ENCODE measurements at regions not wholly inside any gene's neighbourhood (a gene's known extent, or its start where the extent isn't known, plus 50 kb on each side); places are given as distances from the start of the nearest gene placed in this dataset.
"Not testable (repeated sequence)": the region's sequence is repeated elsewhere in the genome, so short reads cannot be mapped to it uniquely, and the experiment has no call there.

DNA sequence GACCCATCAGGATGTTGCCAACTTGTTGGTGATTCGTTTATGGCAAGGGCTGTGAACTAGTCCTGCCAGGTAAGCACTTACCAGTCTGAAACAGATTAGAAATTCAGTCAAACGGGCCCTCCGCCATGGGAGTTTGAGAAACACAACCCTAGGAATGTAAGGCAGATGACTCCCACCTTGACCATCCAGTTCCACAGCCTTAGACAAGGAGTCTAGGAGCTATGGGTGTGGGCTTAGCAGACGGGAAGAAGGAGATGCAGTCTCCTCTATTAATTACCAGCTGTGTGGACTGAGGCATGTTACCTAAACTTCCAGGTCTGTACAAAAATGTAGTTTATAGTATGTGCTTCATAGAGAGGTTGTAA lies 319.4 kb upstream of the NCKAP5 start:
- DNase-seq: no peak

DNA sequence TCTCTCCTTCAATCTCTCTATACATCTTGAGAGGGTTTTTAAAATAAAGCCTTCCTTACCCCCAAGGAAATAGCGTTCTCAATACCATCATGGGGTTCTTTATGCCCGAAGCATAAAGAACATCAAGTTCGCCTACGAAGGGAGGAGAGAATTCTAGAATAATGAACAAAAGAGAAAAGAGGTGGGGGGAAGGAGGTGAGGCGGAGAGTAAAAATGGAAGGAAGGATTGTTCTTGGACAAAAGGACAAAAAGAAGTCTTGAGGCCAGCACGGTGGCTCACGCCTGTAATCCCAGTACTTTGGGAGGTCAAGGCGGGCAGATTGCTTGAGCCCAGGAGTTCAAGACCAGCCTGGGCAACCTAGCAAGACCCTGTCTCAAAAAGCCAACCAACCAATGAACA lies 319.8 kb upstream of the NCKAP5 start:
- DNase-seq: no peak

- no peak for DNase-seq
Observed at GRCh38 chr2:133888621-133889219, 320.5 kb upstream of the NCKAP5 start.

DNA sequence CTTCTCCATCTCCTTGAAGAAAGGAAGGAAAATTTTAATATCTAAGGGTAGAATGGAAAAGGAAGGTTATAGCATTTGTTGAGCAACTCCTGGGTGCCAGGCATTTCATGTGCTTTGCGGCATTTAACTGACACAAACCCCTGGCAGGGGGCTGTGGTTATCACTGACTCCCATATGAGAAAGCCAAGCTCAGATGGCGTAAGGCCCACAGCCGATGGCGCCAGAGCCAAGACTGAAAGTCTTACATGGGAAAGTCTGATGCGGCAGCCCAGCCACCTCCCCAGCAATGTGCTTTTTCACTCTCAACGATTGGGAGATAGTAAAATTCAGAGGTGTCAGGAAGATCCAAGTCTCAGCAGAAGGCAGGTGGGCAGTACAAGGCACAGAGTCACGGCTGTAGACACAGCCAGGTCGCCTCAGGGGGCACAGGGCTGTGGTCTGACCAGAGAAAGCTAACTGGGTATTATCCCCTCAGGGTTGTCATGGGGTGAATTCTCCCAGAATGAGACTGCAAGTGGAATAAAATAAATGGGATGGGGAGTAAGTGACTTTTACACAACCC lies 324.2 kb upstream of the NCKAP5 start:
- DNase-seq: no peak

- no peak for DNase-seq
Observed at GRCh38 chr2:133894429-133894828, 326.2 kb upstream of the NCKAP5 start.

- DNase-seq: not testable (repeated sequence)
Observed at GRCh38 chr2:133897838-133898237, 329.6 kb upstream of the NCKAP5 start.

GRCh38 chr2:133900909-133901308 lies 332.6 kb upstream of the NCKAP5 start:
- no peak for DNase-seq

DNA sequence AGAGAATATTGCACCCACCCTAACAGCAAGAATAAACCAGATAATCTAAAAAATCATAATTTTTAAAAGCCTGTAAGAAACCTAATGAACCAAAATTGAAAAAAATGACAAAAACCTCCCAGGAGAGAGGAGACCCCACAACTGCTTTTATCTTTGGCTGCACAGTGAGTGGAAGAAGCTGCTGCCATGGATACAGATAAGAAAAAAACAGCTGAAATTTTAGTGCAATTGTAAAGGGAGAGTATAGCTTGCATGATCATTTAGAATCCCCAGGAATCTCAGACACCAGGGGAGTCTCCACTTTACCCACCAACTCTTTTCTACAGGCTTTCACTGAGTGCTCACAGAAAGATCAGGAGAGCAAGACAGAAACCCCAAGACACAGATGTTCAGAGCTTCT lies 338.1 kb upstream of the NCKAP5 start:
- no peak for DNase-seq

- DNase-seq: no peak
Observed at GRCh38 chr2:133906926-133907325, 338.7 kb upstream of the NCKAP5 start.

DNA sequence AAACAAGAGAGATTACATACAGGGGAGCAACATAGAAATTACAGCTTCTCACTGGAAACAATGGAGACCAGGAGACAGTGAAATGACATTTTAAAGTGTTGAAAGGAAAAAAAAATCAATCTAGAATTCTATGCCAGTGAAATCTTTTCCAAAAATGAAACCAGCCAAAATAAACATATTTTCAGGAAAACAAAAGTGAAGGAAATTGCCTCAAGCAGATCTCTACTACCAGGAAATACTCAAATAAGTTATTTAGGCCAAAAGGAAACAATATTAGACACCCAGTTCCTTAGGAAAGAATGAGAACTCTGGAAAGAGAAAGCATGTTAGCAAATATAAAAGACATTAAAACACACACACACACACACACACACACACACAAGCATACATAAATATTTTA lies 339.9 kb upstream of the NCKAP5 start:
- no peak for DNase-seq

- DNase-seq: no peak
Observed at GRCh38 chr2:133918141-133918540, 335.7 kb upstream of the MGAT5 start.

- no peak for DNase-seq
Observed at GRCh38 chr2:133919285-133919684, 334.6 kb upstream of the MGAT5 start.

DNA sequence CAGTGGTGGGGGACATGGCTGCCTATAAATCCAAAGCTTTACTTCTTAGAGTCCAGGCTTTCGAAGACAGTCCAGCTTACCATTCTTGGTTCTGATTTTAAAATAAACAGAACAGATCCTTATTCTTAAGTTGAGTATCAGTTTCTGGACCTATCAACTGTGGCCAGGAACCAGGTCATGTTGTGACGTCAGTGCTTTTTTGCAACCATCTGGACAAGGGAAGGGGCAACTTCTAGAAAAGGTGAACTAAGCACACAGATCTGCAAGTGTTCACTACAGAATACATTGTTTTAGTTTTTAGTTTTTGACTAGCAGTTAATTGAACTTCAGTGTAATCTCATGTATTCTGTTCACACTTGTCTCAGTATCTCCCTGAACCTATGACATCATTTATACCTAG lies 326.0 kb upstream of the MGAT5 start:
- DNase-seq: no peak

GRCh38 chr2:133936096-133936495 lies 317.8 kb upstream of the MGAT5 start:
- no peak for DNase-seq

- DNase-seq: no peak
Observed at GRCh38 chr2:133936601-133937000, 317.3 kb upstream of the MGAT5 start.

DNA sequence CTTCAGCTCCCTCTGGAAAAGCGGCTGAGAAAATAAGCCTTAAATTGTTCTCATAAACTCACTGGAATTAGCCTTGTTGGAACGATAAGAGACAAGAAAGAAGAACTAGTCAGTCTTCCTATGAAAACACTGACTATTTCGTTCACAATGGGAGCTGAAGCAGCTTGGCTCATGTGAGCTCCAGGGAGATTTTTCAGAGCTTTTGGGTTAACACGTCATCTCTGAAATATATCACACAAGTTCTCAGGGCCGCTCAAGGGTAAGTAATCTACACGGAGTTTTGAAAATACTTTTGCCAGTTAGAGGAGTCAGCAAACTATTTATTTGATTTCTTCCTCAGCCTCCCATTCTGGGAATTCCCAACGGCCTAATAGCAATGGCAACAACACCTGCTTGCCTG lies 316.2 kb upstream of the MGAT5 start:
- no peak for DNase-seq

DNA sequence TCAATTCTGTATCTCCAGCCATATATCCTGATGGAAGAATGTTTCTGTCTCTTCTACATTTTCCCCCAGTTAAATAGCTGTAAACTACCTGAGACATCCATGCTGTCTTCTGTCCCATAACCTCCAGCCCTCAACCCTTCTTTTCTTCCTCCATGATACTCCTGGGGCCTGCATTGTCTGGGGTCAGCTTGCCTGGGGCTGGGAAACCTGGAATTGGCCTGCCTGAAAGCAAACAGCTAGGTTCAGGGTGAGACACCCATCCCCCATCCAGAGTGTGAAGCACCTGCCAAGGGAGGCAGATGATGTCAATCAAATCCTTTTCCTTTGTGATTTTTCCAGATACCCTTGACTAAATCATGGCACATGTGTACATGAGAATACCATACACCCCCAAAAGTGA lies 313.7 kb upstream of the MGAT5 start:
- no peak for DNase-seq

DNA sequence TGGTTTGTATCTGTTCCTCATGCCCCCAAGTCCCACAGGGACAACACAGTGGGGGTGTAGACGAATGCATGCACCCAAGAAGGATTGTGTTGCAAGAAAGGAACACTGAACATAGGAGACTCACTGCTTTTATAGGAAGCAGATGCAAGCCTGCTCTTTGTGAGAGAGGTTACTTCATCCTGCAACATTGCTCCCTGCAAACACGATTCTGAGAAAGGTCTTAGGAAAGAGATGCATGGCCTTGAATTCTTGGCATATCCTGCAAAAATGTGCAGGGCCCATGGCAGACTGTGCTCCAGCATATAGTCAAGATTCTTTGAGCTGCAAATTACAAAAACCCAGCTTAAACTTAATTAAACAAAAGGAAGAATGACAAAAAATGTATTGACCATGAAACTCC lies 312.2 kb upstream of the MGAT5 start:
- no peak for DNase-seq

DNA sequence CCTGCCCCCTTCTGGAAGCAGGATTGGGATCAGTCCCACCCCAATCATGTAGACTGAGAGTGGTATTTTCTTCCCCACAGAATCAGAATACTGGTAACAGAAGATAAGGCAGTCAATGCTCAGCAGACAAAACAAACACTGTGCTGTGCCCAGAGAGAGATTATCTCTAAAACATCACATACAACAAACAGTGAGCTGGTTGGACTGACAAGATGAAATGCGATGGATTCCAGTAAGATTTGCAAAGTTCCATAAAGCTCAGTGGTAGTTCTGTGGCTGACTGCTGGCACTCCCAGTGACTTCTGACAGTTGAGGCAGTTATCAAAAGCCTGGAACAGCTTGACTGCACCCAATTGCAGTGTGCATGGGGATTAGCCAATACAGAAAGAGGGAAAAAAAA lies 311.5 kb upstream of the MGAT5 start:
- no peak for DNase-seq

GRCh38 chr2:133943108-133943507 lies 310.8 kb upstream of the MGAT5 start:
- DNase-seq: no peak

DNA sequence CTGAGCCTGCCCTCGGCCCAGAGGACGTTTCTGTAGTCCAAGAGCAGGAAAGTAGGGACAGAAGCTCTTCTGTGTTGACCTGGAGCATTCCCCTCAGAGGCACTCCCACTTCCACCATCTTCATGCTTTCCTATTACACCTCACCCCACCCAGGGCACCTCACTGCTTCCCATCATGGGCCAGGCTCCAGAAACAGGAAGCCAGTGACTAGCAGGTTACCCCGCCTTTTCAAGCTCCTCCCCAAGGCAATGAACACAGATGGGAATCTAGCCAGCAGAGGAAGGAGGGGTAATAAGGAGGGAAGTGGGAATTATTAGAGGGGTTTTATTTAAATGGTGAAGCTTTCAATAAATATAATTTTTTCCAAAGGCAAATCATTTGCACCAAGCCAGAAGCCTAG lies 308.8 kb upstream of the MGAT5 start:
- no peak for DNase-seq

DNA sequence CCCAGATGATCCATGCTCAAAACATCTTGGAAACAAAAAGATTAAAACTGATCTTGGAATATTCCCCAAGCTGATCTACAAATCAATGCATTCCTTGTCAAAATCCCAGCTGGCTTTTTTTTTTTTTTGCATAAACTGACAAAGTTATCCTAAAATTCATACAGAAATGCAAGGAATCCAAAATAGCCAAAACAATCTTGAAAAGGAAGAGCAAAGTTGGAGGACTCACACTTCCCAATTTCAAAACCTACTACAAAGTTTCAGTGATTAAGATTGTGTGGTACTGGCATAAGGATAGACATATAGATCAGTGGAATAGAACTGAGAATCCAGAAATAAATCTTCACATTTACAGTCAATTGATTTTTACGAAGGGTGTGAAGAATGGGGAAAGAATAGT lies 306.8 kb upstream of the MGAT5 start:
- DNase-seq: no peak

GRCh38 chr2:133948610-133949290 lies 305.1 kb upstream of the MGAT5 start:
- no peak for DNase-seq

DNA sequence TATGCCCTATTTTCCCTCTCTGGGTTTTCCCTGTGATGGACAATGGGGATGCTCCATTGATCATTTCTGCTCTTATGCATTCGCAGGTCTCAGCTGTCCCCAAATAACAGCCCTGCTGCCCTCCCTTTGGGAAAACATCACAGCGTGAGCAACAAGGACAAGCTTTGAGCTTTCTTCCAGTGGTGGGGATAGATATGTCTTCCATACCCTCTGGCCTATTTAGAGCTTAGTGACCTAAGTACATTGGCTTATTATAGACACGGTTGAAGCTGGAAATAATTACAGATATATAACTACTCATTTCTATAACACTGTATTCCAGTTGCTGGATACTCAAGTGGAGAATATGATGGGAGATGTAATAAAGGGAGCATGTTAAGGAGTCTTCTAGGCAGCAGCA lies 304.3 kb upstream of the MGAT5 start:
- no peak for DNase-seq

DNA sequence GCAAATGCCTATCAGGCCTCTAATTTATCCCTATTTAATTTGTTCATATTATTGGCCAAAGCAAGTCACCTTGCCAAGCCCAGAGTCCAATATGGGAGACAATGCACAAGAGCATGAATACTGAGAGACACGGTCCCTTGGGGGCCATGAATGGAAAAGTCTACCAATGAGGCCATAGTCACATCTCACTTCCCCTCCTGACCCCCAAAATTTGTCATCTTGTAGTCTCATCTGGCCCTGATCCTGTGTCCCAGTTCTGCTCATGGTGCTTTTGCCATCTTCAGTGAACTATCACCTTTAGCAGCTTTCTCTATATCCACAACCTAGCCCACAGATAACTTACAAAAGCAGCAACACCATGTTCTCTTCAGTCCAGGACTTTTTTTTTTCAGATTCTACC lies 302.7 kb upstream of the MGAT5 start:
- no peak for DNase-seq

All from NCI-H1048 (cell line).